Anterior cingulate cortex (tissue), 58 donors: ENCODE measurements at regions not wholly inside any gene's neighbourhood (a gene's known extent, or its start where the extent isn't known, plus 50 kb on each side); places are given as distances from the start of the nearest gene placed in this dataset.
"Not testable (repeated sequence)": the region's sequence is repeated elsewhere in the genome, so short reads cannot be mapped to it uniquely, and the experiment has no call there.

Source experiments
- DNase-seq, 58 donors: peaks; one replicate each; lab custom pipeline; 2025; lab: John Stamatoyannopoulos, UW

DNA sequence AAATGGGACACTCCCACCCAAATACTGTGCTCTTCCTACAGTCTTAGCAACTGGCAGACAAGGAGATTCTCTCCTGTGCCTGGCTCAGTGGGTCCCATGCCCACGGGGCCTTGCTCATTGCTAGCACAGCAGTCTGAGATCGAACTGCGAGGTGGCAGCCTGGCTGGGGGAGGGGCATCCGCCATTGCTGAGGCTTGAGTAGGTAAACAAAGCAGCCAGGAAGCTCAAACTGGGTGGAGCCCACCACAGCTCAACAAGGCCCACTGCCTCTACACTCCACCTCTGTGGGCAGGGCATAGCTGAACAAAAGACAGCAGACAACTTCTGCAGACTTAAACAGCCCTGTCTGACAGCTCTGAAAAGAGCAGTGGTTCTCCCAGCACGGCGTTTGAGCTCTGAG is 174.8 kb downstream of the COL12A1 start:
- DNase-seq: not testable (repeated sequence)

DNA sequence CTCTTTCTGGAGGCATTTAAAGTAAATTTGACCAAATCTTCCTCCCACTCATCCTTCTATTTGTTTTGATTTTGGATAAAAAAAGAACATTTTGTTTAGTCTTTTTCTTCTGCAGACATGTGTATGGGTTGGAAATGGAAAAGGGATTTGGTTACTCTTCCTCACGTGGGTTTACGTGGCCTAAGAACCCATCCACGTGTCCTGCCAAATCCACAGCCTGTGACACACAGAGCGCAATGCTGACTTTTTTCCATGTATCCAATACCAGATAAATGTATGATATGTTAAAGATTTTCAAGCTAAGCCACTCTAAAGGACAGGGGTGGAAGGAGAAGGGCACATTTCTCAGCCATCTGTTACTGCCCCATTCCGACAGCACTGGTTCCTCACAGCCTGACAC is 176.5 kb downstream of the COL12A1 start:
- no peak for DNase-seq

DNA sequence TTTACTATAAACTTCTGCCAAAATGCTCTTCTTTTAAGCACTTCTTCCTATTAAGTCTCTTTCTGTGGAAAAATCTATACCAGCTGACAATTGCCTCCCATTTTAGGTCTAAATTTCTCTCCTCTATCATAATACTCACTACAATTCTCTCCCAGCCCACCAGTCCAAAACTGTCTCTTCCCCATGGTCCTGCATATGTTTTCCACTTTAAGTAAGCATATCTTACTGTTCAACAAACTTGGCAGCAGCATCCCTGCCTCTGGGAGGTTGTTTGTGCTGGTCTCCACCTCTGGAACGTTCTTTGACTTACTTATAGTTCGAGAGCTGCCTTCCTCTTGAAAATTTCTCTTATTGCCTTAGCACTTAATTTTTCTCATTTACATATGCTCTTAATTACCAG is 180.5 kb downstream of the COL12A1 start:
- no peak for DNase-seq

DNA sequence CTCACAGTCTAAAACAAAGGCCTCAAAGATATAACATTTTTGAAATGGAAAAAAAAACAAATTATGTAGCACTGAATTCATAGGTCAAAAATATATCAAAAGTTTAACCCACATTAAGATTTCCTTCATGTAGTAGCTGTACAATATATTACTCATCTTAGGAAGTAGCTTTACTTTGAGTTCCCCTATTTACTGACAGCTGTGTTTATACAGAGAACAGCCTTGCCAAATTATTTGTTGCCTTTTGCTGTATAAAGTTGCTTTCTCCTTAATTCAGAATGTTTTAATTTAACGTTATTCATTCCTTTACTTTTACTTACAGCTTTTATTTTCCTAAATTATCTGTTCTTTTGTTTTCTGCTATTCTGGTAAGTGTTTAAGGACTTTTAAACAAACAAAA is 181.0 kb downstream of the COL12A1 start:
- no peak for DNase-seq

DNA sequence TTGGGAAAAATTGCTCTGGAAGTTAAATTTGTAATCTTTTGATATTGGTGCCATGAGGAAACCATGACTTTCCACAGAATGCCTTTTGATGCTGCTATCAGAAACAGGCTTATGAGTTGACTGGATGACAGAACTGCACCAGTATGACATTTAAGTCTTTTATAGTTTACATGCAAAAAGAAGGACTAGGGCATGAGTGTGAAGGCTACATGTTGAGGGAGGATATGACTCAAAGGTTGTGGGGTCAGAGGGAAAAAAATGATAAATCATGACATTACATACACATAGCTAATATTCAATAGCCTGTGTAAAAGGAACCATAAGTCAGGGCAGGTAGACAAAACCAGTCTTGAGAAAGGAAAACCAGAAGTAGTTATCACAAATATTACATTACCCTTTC is 182.2 kb downstream of the COL12A1 start:
- no peak for DNase-seq

DNA sequence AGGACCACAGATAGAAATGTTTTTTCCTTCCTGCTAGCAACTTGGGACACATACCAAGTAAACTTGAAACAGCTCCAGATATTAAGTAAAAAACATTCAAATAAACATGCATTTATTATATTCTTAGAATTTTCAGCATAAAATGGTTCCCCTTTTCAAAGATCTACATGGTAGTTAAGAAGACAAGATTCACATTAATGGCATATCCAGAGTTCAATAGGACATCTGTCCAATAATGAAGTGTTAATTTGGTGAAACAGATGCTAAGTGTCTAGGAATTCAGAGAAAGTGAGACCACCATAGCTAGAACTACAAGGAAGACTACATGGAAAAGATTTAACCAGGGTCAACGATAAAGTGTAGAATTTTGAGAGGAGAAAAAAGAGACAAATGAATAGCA is 184.9 kb downstream of the COL12A1 start:
- no peak for DNase-seq

DNA sequence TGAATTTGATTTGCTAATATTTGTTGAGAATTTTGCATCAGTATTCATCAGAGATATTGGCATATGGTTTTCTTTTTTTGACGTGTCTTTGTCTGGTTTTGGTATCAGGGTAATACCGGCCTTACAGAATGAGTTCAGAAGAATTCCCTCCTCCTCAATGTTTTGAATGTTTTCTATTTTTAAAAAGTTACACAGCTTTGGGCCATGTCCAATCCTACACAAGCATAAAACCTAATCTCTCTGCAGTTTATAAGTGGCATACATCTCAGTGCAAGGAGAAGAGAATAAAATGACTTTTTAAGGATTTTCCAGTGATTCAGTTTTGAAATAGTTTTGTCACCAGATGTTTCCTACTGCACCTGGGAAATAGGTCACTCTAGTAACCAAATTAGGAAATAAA is 185.5 kb downstream of the COL12A1 start:
- no peak for DNase-seq

DNA sequence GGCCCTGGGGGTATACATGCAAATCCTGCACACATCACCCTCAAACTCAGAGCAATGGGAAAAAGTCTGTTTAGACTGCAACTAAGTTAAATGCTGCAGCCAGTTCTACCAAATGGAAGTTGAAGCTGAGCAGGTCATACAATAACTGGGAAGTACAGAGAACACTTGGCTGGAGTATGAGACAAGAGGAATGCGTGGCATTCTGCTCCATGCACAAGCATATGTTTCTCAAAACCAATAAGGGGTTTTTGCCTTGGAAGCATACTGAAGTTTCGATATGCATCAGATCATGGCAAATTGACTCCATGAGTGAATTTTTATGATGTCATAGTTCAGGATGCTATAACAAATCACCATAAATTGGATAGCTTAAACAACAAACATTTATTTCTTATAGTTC is 193.8 kb downstream of the COL12A1 start:
- no peak for DNase-seq

DNA sequence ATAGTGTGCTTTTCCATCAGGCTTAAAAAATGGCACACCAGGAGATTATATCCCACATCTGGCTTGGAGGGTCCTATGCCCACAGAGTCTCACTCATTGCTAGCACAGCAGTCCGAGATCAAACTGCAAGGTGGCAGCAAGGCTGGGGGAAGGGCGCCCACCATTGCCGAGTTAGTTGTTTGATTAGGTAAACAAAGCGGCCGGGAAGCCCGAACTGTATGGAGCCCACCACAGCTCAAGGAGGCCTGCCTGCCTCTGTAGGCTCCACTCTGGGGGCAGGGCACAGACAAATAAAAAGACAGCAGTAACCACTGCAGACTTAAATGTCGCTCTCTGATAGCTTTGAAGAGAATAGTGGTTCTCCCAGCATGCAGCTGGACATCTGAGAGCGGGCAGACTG is 201.9 kb downstream of the COL12A1 start:
- not testable (repeated sequence) for DNase-seq

DNA sequence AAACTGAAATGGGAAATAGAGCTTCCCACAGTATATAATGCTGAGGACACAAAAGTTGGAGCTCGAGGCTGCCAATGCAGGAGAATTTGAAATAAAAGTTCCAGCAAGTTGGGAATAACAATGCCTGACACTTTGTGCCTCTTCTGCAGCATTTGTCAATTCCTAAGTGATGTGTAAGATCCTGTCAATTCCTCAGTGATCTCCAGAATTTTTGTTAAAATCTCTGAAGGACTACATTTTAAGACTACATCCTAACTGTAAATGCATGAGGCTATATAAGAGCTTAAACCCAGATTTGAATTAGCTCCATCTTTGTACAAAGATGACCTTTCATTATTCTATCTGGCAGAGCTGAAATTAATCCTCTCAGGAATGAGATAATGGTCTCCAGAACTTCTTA is 208.2 kb downstream of the COL12A1 start:
- DNase-seq: no peak

DNA sequence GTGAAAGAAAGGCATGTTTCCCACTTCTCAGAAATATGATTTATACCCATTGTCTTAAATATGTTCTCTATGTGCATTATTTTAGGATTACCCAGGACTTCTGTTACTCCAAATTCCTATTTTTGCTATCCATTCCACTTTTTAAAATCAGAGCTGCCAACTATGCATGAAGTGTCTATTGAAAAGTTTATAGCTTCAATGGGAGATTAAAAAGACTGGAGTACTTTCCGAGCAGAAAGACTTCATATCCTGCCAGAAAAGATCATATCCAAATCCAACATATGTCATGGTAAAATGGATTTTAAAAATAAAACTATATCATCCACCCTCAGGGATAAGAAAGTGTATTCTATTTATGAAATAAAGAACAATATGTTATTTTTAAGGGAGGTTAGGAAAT is 212.7 kb downstream of the COL12A1 start:
- DNase-seq: no peak

DNA sequence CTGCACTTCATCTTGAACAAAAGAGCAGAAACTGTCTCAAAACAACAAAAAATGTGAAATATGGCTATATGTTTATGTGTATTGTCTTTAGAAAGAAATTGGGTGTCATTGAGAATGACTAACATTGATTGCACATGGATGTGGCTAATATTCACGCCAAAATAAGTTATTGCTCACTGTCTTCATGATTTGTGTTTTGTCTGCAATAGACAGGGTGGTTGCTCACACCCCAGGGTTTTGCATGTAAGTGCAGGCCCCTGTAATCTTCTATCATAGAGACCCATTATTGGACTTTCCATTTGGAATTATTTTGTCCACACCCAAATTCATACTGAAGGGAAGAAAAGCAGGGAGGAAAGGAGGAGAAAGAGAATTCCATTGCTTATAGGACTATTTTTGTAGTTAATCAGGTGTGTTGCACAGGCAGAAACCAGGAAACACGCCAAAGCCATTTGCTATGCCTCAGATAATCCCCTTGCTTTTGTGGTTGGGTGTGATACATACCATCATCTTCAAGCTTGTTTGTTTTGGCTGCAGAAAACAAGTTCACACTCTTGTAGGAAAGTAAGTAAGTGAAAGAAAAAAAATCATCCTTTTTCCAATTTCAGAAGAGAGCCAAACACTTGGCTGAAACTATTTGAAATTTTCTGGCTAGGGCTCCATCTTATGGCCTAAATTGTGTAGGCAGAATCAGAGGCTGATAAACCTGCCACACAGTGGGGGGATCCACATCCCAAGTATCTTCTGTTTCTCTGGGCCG is 214.1 kb downstream of the COL12A1 start:
- DNase-seq: no peak

DNA sequence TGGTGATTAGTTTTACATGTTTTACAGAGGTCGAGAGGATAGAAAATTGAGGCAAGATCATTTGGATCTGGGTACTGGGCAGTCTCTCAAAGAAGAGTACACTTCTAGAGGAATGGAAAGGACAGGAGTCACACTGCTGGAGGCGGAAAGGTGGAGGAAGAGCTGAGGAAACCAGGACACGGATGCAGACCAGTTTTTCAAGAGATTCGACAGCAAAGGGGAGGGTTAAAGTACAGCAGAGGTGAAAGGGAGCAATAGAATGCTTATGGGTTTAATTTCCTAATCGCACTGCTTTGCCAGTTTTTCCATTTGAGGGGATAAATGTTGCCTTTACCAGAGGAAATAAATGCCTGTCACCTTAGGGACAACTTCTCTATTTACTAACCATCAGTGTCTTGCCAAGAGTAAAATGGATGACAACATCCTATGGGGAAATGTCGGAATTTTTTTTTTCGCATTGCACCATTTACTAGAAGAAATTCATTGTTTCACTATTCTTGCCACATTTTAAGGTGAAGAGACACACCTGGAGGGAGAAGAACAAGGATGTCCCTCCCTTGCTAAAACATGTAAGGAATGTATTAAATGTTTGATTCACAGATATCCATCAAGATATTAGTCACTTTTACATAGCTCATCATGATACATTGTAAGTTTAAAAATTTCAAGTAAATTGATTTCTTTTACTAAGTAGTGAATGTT is 226.6 kb downstream of the COL12A1 start:
- DNase-seq: no peak

DNA sequence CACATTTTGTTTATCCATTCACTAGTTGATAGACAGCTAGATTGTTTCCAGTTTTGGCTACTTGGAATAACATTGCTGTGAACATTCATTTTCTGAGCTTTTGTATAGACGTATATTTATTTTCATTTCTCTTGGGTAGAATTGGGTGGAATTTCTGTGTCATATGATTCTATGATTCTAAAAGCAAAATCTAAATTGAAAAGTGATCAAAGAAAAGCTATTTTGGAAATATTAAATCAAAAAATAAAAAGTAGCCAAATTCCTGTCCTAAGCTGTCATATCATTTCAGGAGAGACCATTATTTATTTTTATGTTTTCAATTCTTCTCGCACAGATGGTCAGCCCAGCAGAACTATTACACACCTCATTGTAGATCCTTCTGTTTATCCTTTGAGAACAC is 229.2 kb downstream of the COL12A1 start:
- no peak for DNase-seq

DNA sequence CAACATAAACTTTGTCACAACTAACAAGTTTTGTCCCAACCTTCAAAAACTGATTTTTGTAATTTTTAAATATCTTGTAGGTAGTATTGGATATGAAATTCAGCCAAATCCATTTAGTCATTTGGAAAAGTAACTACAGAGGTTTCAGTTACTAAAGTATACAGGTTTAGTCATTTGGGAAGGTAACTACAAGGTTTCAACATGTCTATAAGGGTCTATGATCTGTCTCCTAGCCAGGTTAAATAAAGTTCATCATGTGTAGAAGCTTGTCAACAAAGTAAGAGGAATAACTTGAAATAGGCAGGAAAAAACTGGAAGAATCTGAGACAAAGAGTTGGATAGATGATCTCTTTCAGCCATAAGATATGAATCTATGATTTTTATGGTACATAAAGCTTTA is 229.8 kb downstream of the COL12A1 start:
- DNase-seq: no peak

DNA sequence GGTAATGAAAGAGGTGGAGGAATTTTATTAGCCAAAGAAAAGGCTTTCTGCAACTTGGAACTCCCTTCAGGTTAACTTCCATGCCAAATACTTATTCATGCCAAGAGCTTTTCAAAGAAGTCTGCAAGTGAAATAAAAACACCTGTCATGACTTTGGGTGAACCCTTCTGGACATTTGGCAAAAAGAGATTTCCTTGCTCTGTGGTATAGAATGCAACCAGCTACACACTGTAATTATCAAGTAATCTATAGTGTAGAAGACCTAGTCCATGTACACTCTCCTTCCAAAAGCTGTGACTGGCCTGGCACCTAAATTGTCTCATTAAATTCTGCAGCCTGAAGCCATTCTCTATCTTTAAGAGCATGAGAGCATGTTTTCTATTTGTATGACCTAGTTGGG is 232.3 kb downstream of the COL12A1 start:
- DNase-seq: no peak

DNA sequence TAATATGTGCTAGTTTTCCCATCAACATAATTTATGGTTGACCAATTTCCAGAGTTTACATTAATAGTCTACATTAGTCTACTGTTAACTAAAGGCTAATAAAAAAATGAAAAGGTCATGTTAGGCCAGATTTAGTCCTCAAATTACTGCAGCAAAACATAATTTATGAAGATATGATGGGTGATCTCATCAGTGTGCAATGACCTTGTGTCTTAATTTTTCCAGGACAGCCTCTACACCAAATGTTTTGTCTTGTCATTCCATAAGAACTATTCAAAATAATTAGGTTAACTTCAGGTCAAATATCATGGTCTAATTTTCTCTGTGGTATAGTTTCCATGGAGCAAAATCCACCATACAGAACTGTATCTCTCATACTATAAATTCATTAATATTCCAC is 234.2 kb downstream of the COL12A1 start:
- no peak for DNase-seq

DNA sequence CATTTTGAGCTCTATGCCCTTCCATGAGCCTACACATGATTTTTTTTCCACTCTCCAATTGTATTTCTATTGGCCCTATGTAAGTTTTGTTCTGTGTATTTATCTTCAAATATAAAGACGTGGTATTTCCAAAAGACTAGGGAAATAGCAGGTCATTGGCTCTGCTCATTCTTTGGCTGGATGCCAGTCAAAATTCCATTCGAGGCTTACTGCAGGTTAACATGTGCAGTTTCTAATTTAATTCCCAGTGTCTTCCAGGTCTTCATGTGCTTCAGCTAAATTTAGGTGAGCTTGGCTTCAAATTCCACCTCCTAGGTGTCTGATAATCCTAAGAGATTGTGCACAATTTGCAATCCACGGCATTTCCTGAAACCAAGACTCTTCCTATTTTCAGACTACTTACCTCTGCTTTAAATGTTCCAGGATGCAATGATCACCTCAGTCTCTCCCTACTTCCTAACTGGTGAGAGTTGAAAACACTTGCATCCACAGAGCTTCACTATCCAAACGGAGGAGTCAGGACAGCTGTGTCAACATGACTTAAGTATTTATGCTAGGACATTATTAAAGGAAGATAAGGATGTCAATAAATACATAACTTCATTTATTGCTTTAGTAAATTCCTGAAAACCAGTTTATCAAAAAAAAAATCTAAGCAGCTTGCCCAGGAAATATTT is 236.1 kb downstream of the COL12A1 start:
- no peak for DNase-seq

DNA sequence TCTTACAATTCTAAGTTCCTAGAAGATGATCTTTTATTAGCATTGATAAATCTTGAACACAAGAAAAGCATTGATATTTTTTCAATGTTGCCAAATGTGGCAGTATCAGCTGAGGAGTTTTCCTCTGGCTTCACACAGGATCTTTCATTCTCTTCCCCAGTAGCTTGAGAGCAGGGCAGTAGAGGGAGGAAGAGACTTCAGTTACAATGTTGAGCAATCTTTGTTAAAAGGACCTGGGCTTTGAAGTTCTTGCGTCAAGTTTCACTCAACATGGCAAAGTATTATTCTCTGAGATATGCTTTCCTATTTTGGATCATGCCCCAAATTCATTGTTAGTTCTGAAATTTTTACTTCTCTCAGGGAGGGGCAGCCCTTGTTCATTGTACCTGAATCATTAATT is 238.0 kb downstream of the COL12A1 start:
- no peak for DNase-seq

DNA sequence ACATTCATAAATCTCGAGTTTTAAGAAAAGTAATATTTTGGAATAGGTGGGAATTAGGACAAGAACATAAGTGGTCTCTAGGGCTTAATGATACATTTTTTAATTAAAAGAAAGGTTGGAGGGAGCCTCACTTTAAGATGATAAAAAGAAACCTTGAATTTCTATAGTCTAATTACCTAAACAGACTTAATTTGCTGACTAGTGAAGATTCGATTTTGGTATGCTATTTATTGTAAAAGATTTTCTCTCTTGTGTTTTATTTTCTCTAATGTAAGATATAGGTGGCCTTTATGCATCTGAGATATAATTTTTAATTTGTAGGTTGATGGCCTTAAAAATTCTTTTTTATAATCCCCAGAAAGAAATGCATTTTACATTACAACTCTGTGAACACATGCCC is 239.1 kb downstream of the COL12A1 start:
- no peak for DNase-seq

DNA sequence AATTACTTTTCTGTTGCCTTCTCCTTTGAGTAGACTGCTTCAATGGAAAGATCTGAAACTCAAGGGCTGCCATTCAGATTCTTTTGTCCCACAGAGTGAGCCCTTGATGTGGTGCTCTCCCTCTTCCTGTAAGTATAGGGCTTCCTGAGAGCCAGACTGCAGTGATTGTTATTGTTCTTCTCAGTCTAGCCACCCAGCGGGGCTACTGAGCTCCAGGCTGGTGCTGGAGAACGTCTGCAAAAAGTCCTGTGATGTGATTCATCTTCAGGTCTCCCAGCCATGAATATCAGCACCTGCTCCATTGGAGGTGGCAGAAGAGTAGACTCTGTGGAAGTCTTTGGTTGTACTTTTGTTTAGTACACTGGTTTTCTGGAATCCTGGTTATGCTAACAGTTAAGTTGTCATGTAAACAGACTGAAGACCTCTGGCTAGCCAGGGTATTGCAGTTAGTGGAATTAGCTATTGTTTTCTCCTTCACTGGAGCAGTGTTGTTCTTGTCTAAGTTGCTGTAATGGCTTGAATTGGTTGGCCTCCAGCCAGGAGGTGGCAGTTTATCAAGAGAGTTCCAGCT is 240.9 kb downstream of the COL12A1 start:
- DNase-seq: no peak
